HCT116 (cell line): ENCODE measurements at regions not wholly inside any gene's neighbourhood (a gene's known extent, or its start where the extent isn't known, plus 50 kb on each side); places are given as distances from the start of the nearest gene placed in this dataset.

ENCODE experiments used
- ATAC-seq: fragments of 200-7000 bp; cut with Tn5 transposase; 2 replicates; pipeline ENCODE4 v1.9.1; 2020; ENCODE audit warnings: mild to moderate bottlenecking, moderate library complexity
- BruUV-seq: library from RNA; stranded (reverse); fragments of 400-500 nt; replicated peaks from 2 replicates; lab custom pipeline; 2021; lab: Mats Ljungman, UMichigan
- CTCF ChIA-PET: fragments of 300-600 bp; sonication (Branson Sonifier 250); formaldehyde crosslinking; loops from one replicate; lab custom pipeline; 2021; ENCODE audit warnings: antibody characterized with exemption; lab: Charles Lee
- POLR2A ChIA-PET: fragments of 300-600, 350-600 bp; sonication (Branson Sonifier 250); formaldehyde crosslinking; loops from one replicate; lab custom pipeline; 2021; ENCODE audit warnings: antibody characterized with exemption; lab: Charles Lee
- RAD21 ChIA-PET, 2 experiments: fragments of 300-600 bp; sonication (Branson Sonifier 250); formaldehyde crosslinking; loops; one replicate each; lab custom pipeline; 2023; ENCODE audit warnings: low total read pairs in 2 of 2; ENCODE audit not compliant: uncharacterized antibody in 2 of 2, unreplicated experiment in 2 of 2, low non-redundant PET in 1 of 2; lab: Charles Lee
- DNase-seq: peaks from one replicate; pipeline ENCODE4 v3.0.0-alpha.2; 2010; ENCODE audit warnings: low read depth, low spot score
- H2AFZ ChIP-seq: fragments of 200-600 bp; shearing (Covaris generic), sonication (generic); 2 replicates; pipeline ENCODE4 v1.6.1; 2017; ENCODE audit warnings: low read depth, mixed run types, mixed read lengths, antibody characterized with exemption, low read length; ENCODE audit not compliant: poor library complexity, severe bottlenecking
- H3K27ac ChIP-seq: 2 replicates; pipeline ENCODE4 v1.5.1; 2012; ENCODE audit warnings: low read depth, low read length
- H3K27me3 ChIP-seq: fragments of 200-600 bp; sonication (generic); 2 replicates; pipeline ENCODE4 v1.6.1; 2016; ENCODE audit warnings: mixed run types, low read length, mixed read lengths; ENCODE audit not compliant: insufficient read depth
- H3K36me3 ChIP-seq, 2 experiments: fragments of 200-500 bp in 1 of 2; fragments of 200-600 bp in 1 of 2; sonication (Bioruptor generic) in 1 of 2; sonication (generic) in 1 of 2; 2 replicates each; pipeline versions ENCODE4 v1.5.1 to v1.6.1; 2014 to 2016; ENCODE audit warnings: low read length in 2 of 2, inconsistent platforms in 1 of 2, mixed read lengths in 1 of 2, mixed run types in 1 of 2; ENCODE audit not compliant: insufficient read depth in 2 of 2, control insufficient read depth in 1 of 2
- H3K4me1 ChIP-seq, 2 experiments: fragments of 200-600 bp in 1 of 2; sonication (generic) in 1 of 2; 2 replicates each; pipeline versions ENCODE4 v1.5.1 to v1.6.1; 2012 to 2017; ENCODE audit warnings: low read length in 2 of 2, inconsistent platforms in 1 of 2, mild to moderate bottlenecking in 1 of 2, mixed read lengths in 1 of 2, mixed run types in 1 of 2, moderate library complexity in 1 of 2; ENCODE audit not compliant: insufficient read depth in 2 of 2, control insufficient read depth in 1 of 2
- H3K4me2 ChIP-seq: fragments of 200-600 bp; sonication (generic); 2 replicates; pipeline ENCODE4 v1.6.1; 2017; ENCODE audit warnings: mixed run types, low read length, mixed read lengths
- H3K4me3 ChIP-seq, 2 experiments: fragments of 200-600 bp in 1 of 2; sonication (generic) in 1 of 2; replicated peaks in 1 of 2; 2 replicates each; pipeline ENCODE4 v1.5.1; 2011 to 2016; ENCODE audit warnings: low read length in 2 of 2, control low read depth in 1 of 2, low read depth in 1 of 2, mild to moderate bottlenecking in 1 of 2, mixed read lengths in 1 of 2, mixed run types in 1 of 2
- H3K79me2 ChIP-seq: fragments of 200-600 bp; sonication (generic); 2 replicates; pipeline ENCODE4 v1.6.1; 2017; ENCODE audit warnings: mild to moderate bottlenecking, mixed run types, low read length, moderate library complexity, mixed read lengths; ENCODE audit not compliant: insufficient read depth
- H3K9ac ChIP-seq: fragments of 200-600 bp; sonication (generic); 2 replicates; pipeline ENCODE4 v1.6.1; 2016; ENCODE audit warnings: low read length, mixed read lengths
- H3K9me2 ChIP-seq: fragments of 200-600 bp; sonication (generic), shearing (Covaris generic); 2 replicates; pipeline ENCODE4 v1.6.1; 2017; ENCODE audit warnings: mixed run types, mild to moderate bottlenecking, moderate library complexity; ENCODE audit not compliant: insufficient read depth
- H3K9me3 ChIP-seq, 2 experiments: fragments of 200-500 bp in 1 of 2; fragments of 200-600 bp in 1 of 2; sonication (Bioruptor generic) in 1 of 2; sonication (generic) in 1 of 2; 2 replicates each; pipeline ENCODE4 v1.6.1; 2014 to 2017; ENCODE audit warnings: low read length in 2 of 2, mixed read lengths in 2 of 2, inconsistent platforms in 1 of 2, low read depth in 1 of 2, mild to moderate bottlenecking in 1 of 2, mixed run types in 1 of 2, moderate library complexity in 1 of 2; ENCODE audit not compliant: control insufficient read depth in 1 of 2, insufficient read depth in 1 of 2
- H4K20me1 ChIP-seq: fragments of 200-600 bp; sonication (generic), shearing (Covaris generic); 2 replicates; pipeline ENCODE4 v1.6.1; 2017; ENCODE audit warnings: mixed run types, mild to moderate bottlenecking, moderate library complexity; ENCODE audit not compliant: insufficient read depth
- CBX3 ChIP-seq: IDR thresholded peaks from 2 replicates; pipeline ENCODE4 v1.6.1; 2012; ENCODE audit warnings: low read depth
- CEBPB ChIP-seq: IDR thresholded peaks from 2 replicates; pipeline ENCODE4 v1.6.1; 2012; ENCODE audit warnings: low read depth
- ELF1 ChIP-seq: IDR thresholded peaks from 2 replicates; pipeline ENCODE4 v1.6.1; 2012; ENCODE audit warnings: low read depth, borderline replicate concordance
- EZH2 ChIP-seq: fragments of 200-600 bp; sonication (generic); IDR thresholded peaks from 2 replicates; pipeline ENCODE4 v1.6.1; 2017; ENCODE audit warnings: antibody characterized with exemption, mixed run types
- EZH2phosphoT487 ChIP-seq: fragments of 200-600 bp; IDR thresholded peaks from 2 replicates; pipeline ENCODE4 v1.6.1; 2018; ENCODE audit warnings: antibody characterized with exemption, borderline replicate concordance
- FOSL1 ChIP-seq: IDR thresholded peaks from 2 replicates; pipeline ENCODE4 v1.6.1; 2012; ENCODE audit warnings: low read depth
- JUND ChIP-seq: IDR thresholded peaks from 2 replicates; pipeline ENCODE4 v1.6.1; 2012
- SIN3A ChIP-seq: IDR thresholded peaks from 2 replicates; pipeline ENCODE4 v1.6.1; 2012; ENCODE audit warnings: low read depth
- SRF ChIP-seq: IDR thresholded peaks from 2 replicates; pipeline ENCODE4 v1.6.1; 2012; ENCODE audit warnings: low read depth
- TCF7L2 ChIP-seq: IDR thresholded peaks from 2 replicates; pipeline ENCODE4 v1.7.0; 2011; ENCODE audit warnings: borderline replicate concordance, inconsistent platforms; ENCODE audit not compliant: insufficient read depth, insufficient read length; ENCODE audit errors: extremely low read depth
- ZBTB33 ChIP-seq: IDR thresholded peaks from 2 replicates; pipeline ENCODE4 v1.6.1; 2011; ENCODE audit warnings: mild to moderate bottlenecking, low read length, moderate library complexity; ENCODE audit not compliant: insufficient replicate concordance; ENCODE audit errors: extremely low read depth
- ZNF274 ChIP-seq: fragments of 200-500 bp; sonication (Bioruptor generic); IDR thresholded peaks from 2 replicates; pipeline ENCODE4 v1.6.1; 2014; ENCODE audit warnings: mild to moderate bottlenecking, low read depth, low read length, inconsistent platforms
- intact Hi-C: fragments of 100-400 bp; cut with micrococcal nuclease; formaldehyde crosslinking; loops from 2 replicates; pipeline ENCODE4 v1.10.0; 2022
- TF ChIP-seq, protein P1 (sequence below), 3 experiments: fragments of 200-600 bp in 1 of 3; sonication (generic) in 1 of 3; IDR thresholded peaks in 2 of 3; conservative IDR thresholded peaks in 1 of 3; 2 replicates each; pipeline ENCODE4 v1.5.1; 2012 to 2017; ENCODE audit warnings: low read depth in 2 of 3, low read length in 2 of 3, antibody characterized with exemption in 1 of 3, borderline replicate concordance in 1 of 3, control low read depth in 1 of 3, mild to moderate bottlenecking in 1 of 3, mixed read lengths in 1 of 3, mixed run types in 1 of 3, moderate library complexity in 1 of 3; ENCODE audit not compliant: insufficient read depth in 1 of 3
- TF ChIP-seq, protein P2 (sequence below): IDR thresholded peaks from 2 replicates; pipeline ENCODE4 v1.6.1; 2012

- H3K4me3 ChIP-seq = no peak overlapping the region
- BruUV-seq = no TSS peak
- CTCF ChIA-PET = no interaction called here
- no peaks in the 10 kb centered on the region for H3K36me3 ChIP-seq
- H3K27ac ChIP-seq = no peak overlapping the region
- DNase-seq (no peak), ATAC-seq (no peak)
- no peak overlapping the region for H2AFZ ChIP-seq
- no peak overlapping the region for H3K4me2 ChIP-seq
- TF ChIP-seq FOSL1 (no peak), ZBTB33 (no peak)
- H3K27me3 ChIP-seq = no peaks in the 10 kb centered on the region
- no peaks in the 10 kb centered on the region for H3K9me2 ChIP-seq
- no peaks in the 10 kb centered on the region for H3K4me1 ChIP-seq
- RAD21 ChIA-PET = no interaction called here
- POLR2A ChIA-PET = no interaction called here
- no peaks in the 10 kb centered on the region for H3K79me2 ChIP-seq
- H3K9me3 ChIP-seq = no peaks in the 10 kb centered on the region
- intact Hi-C loops = no loop called here
- H4K20me1 ChIP-seq = no peaks in the 10 kb centered on the region
- H3K9ac ChIP-seq = no peak overlapping the region
Observed at GRCh38 chr3:191563722-191564121, 102.8 kb downstream of the PYDC2 start.

- Histone ChIP-seq H3K27me3 (no peaks in the 10 kb centered on the region), H3K9me2 (no peaks in the 10 kb centered on the region), H4K20me1 (no peaks in the 10 kb centered on the region), H3K9me3 (no peaks in the 10 kb centered on the region), H3K9ac (no peak overlapping the region), H3K79me2 (no peaks in the 10 kb centered on the region), H3K4me3 (no peak overlapping the region), H2AFZ (no peak overlapping the region), H3K4me2 (no peak overlapping the region), H3K27ac (no peak overlapping the region), H3K36me3 (no peaks in the 10 kb centered on the region), H3K4me1 (no peaks in the 10 kb centered on the region)
- POLR2A ChIA-PET = no interaction called here
- ATAC-seq (no peak), DNase-seq (no peak)
- CTCF ChIA-PET = no interaction called here
- RAD21 ChIA-PET = no interaction called here
- BruUV-seq = no TSS peak
- intact Hi-C loops = no loop called here
- TF ChIP-seq, protein P1, sequence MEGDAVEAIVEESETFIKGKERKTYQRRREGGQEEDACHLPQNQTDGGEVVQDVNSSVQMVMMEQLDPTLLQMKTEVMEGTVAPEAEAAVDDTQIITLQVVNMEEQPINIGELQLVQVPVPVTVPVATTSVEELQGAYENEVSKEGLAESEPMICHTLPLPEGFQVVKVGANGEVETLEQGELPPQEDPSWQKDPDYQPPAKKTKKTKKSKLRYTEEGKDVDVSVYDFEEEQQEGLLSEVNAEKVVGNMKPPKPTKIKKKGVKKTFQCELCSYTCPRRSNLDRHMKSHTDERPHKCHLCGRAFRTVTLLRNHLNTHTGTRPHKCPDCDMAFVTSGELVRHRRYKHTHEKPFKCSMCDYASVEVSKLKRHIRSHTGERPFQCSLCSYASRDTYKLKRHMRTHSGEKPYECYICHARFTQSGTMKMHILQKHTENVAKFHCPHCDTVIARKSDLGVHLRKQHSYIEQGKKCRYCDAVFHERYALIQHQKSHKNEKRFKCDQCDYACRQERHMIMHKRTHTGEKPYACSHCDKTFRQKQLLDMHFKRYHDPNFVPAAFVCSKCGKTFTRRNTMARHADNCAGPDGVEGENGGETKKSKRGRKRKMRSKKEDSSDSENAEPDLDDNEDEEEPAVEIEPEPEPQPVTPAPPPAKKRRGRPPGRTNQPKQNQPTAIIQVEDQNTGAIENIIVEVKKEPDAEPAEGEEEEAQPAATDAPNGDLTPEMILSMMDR (IDR thresholded peaks at IDR 0.05 in 2 of 3, conservative IDR thresholded peaks at IDR 0.05 in 1 of 3; ENCODE audit: borderline replicate concordance in 1 of 3, insufficient read depth in 1 of 3, low read depth in 2 of 3, low read length in 2 of 3) = no peak
- no peak for TF ChIP-seq CBX3
- no peak for TF ChIP-seq JUND
- TF ChIP-seq, protein P2, sequence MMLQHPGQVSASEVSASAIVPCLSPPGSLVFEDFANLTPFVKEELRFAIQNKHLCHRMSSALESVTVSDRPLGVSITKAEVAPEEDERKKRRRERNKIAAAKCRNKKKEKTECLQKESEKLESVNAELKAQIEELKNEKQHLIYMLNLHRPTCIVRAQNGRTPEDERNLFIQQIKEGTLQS = no peak
- no peak for TF ChIP-seq ZBTB33
- TF ChIP-seq CEBPB = no peak
- TF ChIP-seq EZH2 = no peak
- TF ChIP-seq TCF7L2 = no peak
- no peak for TF ChIP-seq FOSL1
- no peak for TF ChIP-seq SRF
- TF ChIP-seq SIN3A = no peak
- TF ChIP-seq EZH2phosphoT487 = no peak
- no peak for TF ChIP-seq ZNF274
- no peak for TF ChIP-seq ELF1
Observed at GRCh38 chr3:191566469-191566868, 105.5 kb downstream of the PYDC2 start.
